Stimulated activated CD4-positive, alpha-beta T cell treated with anti-CD3 and anti-CD28 coated beads, Interleukin-2, amount 100 ng/mL, for 24 hours (primary cell): ENCODE measurements at regions not wholly inside any gene's neighbourhood (a gene's known extent, or its start where the extent isn't known, plus 50 kb on each side); places are given as distances from the start of the nearest gene placed in this dataset.
"Not testable (repeated sequence)": the region's sequence is repeated elsewhere in the genome, so short reads cannot be mapped to it uniquely, and the experiment has no call there.

Experiments
- DNase-seq, 2 donors: peaks; one replicate each; pipeline ENCODE4 v3.0.0-alpha.2; 2020

GRCh38 chr2:208807756-208808155 is 401.2 kb downstream of the PTH2R start:
- DNase-seq: no peak

GRCh38 chr2:208811885-208812284 is 405.3 kb downstream of the PTH2R start:
- not testable (repeated sequence) for DNase-seq

GRCh38 chr2:208819190-208819589 is 412.6 kb downstream of the PTH2R start:
- DNase-seq: no peak

GRCh38 chr2:208820014-208820688 is 413.6 kb downstream of the PTH2R start:
- DNase-seq: no peak

- DNase-seq: no peak
Measured at GRCh38 chr2:208827109-208827508, 420.5 kb downstream of the PTH2R start.

- DNase-seq: no peak
Measured at GRCh38 chr2:208827549-208828221, 421.1 kb downstream of the PTH2R start.

- no peak for DNase-seq
Measured at GRCh38 chr2:208830203-208830602, 423.6 kb downstream of the PTH2R start.

GRCh38 chr2:208847651-208848050 is 441.1 kb downstream of the PTH2R start:
- no peak for DNase-seq

- no peak for DNase-seq
Measured at GRCh38 chr2:208854717-208855116, 448.1 kb downstream of the PTH2R start.

GRCh38 chr2:208867374-208867773 is 460.8 kb downstream of the PTH2R start:
- no peak for DNase-seq

- DNase-seq: no peak
Measured at GRCh38 chr2:208872591-208872990, 466.0 kb downstream of the PTH2R start.

- DNase-seq: no peak
Measured at GRCh38 chr2:208879666-208880065, 473.1 kb downstream of the PTH2R start.

GRCh38 chr2:208880171-208880570 is 473.6 kb downstream of the PTH2R start:
- DNase-seq: no peak

- no peak for DNase-seq
Measured at GRCh38 chr2:208890486-208890885, 483.9 kb downstream of the PTH2R start.

GRCh38 chr2:208892203-208892602 is 485.6 kb downstream of the PTH2R start:
- no peak for DNase-seq

- no peak for DNase-seq
Measured at GRCh38 chr2:208906330-208906729, 499.7 kb downstream of the PTH2R start.

GRCh38 chr2:208915401-208915800 is 508.4 kb upstream of the MAP2 start:
- DNase-seq: no peak

- no peak for DNase-seq
Measured at GRCh38 chr2:208916881-208917280, 507.0 kb upstream of the MAP2 start.

GRCh38 chr2:208921358-208921757 is 502.5 kb upstream of the MAP2 start:
- DNase-seq: not testable (repeated sequence)

GRCh38 chr2:208927867-208928266 is 496.0 kb upstream of the MAP2 start:
- DNase-seq: no peak

- no peak for DNase-seq
Measured at GRCh38 chr2:208929139-208929864, 494.5 kb upstream of the MAP2 start.

GRCh38 chr2:208929894-208930427 is 493.9 kb upstream of the MAP2 start:
- DNase-seq: no peak

GRCh38 chr2:208935531-208935930 is 488.3 kb upstream of the MAP2 start:
- DNase-seq: no peak

- no peak for DNase-seq
Measured at GRCh38 chr2:208937521-208937920, 486.3 kb upstream of the MAP2 start.
